Activated T-helper 1 cell treated with Interleukin-2 at 50 U/mL for 16 hours (primary cell): ENCODE measurements at regions not wholly inside any gene's neighbourhood (a gene's known extent, or its start where the extent isn't known, plus 50 kb on each side); places are given as distances from the start of the nearest gene placed in this dataset.

Experiments
- DNase-seq: peaks from one replicate; pipeline ENCODE4 v3.0.0-alpha.2; 2020; ENCODE audit warnings: low read depth

- no peak for DNase-seq
Measured at GRCh38 chr17:33475594-33475993, 182.5 kb upstream of the ASIC2 start.

- DNase-seq: no peak
Measured at GRCh38 chr17:33481652-33482051, 188.6 kb upstream of the ASIC2 start.

- no peak for DNase-seq
Measured at GRCh38 chr17:33482636-33483035, 189.5 kb upstream of the ASIC2 start.

- no peak for DNase-seq
Measured at GRCh38 chr17:33484559-33484958, 191.5 kb upstream of the ASIC2 start.

GRCh38 chr17:33486135-33486885, 193.2 kb upstream of the ASIC2 start:
- DNase-seq: no peak

- no peak for DNase-seq
Measured at GRCh38 chr17:33487187-33487879, 194.2 kb upstream of the ASIC2 start.

GRCh38 chr17:33491871-33492481, 198.9 kb upstream of the ASIC2 start:
- DNase-seq: no peak

- no peak for DNase-seq
Measured at GRCh38 chr17:33492731-33493265, 199.7 kb upstream of the ASIC2 start.

GRCh38 chr17:33493566-33493965, 200.5 kb upstream of the ASIC2 start:
- no peak for DNase-seq

- no peak for DNase-seq
Measured at GRCh38 chr17:33494151-33494550, 201.1 kb upstream of the ASIC2 start.

- DNase-seq: no peak
Measured at GRCh38 chr17:33497623-33498022, 204.5 kb upstream of the ASIC2 start.

- no peak for DNase-seq
Measured at GRCh38 chr17:33498069-33498468, 205.0 kb upstream of the ASIC2 start.

- DNase-seq: no peak
Measured at GRCh38 chr17:33499040-33499439, 205.9 kb upstream of the ASIC2 start.

GRCh38 chr17:33500151-33500550, 207.1 kb upstream of the ASIC2 start:
- DNase-seq: no peak

GRCh38 chr17:33501185-33501584, 208.1 kb upstream of the ASIC2 start:
- DNase-seq: no peak

- no peak for DNase-seq
Measured at GRCh38 chr17:33504571-33504970, 211.5 kb upstream of the ASIC2 start.

- DNase-seq: no peak
Measured at GRCh38 chr17:33506889-33507650, 214.0 kb upstream of the ASIC2 start.

GRCh38 chr17:33508215-33508614, 215.1 kb upstream of the ASIC2 start:
- DNase-seq: no peak

- DNase-seq: no peak
Measured at GRCh38 chr17:33509331-33509730, 216.2 kb upstream of the ASIC2 start.

GRCh38 chr17:33511670-33512069, 218.6 kb upstream of the ASIC2 start:
- no peak for DNase-seq

GRCh38 chr17:33512113-33512512, 219.0 kb upstream of the ASIC2 start:
- no peak for DNase-seq

- no peak for DNase-seq
Measured at GRCh38 chr17:33513769-33514168, 220.7 kb upstream of the ASIC2 start.
